ENCODE measurements at regions not wholly inside any gene's neighbourhood (a gene's known extent, or its start where the extent isn't known, plus 50 kb on each side); places are given as distances from the start of the nearest gene placed in this dataset.
A peak's percentile ranks its signal among the peaks of the same experiment; 100 is the strongest.

DNA sequence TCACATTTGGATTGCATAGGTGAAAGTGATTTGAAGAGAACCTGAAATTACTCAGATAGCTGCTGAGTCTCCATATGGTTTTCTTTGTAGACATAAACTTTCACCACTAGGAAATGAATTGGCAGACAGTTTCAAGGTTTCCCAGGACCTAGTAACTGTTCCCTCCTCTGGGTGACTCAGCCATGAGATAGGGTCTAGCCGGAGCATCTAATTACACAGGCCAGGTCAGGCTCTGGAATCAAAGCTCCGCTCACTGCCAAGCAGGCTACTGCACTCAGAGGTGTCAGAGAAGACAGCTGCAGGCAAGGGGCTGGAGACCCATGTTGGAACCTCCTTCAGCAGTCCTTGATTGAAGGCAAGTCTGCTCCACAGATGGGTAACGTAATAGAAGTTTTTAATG is 429.2 kb downstream of the TNS1 start:
- DNase-seq = no peak

DNA sequence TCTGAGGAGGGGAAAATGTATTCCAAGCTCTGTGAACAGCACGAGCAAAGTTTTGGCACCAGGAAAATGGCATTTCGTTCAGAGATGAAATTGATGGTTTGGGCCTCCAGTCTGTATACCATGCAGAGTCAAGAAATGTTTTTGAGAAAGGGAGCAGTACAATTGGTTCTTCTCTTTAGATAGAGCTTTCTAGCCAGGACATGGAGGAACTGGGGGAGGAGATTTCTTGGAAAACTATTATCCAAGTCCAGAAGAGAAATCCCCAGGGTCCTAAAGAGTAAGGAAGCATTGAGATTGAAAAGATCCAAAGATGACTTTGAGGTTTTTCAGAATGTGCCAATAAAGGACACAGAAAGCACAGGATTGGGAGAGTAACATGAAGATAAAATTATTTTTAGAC is 432.4 kb downstream of the TNS1 start:
- no peak for DNase-seq

DNA sequence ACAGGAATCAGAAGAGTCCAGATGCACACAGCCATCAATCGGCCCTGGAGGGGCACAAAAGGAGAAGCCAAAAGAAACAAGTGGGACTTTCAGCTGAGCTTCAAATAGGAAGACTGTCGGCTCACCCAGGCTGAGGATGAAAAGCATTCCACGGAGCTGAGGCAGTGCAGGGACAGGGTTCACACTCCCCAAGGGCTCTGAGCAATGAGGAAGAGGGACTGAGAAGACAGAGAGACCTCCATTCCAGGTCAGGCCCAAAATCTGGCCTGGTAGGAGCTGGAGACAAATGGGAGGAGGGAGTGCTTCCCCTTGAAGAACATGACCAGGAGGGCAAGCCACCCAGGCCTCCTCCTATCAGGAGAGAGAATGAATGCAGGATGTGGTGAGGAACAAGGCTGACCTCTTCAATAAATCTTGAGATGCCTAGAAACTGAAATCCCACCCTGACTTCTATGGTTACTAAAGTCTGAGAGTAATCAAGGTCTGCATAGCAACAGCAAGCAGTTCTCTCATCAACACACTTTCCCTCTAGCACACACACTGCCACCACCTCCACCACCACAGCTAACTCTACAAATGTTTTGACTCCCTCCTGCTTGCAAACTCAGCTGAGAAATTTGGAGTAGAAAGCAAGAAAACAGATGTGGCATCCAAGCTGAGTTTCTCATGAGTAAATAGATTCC is 434.4 kb downstream of the TNS1 start:
- no peak for DNase-seq

DNA sequence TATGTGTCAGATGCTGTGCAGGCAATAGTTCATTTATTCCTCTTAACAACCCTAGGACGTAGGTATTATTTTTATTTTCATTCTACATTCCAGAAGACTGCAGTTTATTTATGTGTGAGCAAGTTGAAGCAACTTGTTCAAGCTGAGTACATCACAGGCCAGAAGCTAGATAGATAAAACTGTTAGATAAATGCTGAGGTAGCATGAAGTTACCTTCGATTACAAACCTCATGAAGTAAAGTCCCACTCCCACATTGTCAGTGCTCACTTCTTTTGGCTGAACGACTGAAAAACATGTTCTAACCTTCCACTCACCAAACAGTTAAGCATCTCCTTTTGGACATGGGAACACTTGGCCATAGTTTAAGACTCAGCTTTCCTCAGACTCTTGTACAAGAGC is 439.2 kb downstream of the TNS1 start:
- DNase-seq = no peak

DNA sequence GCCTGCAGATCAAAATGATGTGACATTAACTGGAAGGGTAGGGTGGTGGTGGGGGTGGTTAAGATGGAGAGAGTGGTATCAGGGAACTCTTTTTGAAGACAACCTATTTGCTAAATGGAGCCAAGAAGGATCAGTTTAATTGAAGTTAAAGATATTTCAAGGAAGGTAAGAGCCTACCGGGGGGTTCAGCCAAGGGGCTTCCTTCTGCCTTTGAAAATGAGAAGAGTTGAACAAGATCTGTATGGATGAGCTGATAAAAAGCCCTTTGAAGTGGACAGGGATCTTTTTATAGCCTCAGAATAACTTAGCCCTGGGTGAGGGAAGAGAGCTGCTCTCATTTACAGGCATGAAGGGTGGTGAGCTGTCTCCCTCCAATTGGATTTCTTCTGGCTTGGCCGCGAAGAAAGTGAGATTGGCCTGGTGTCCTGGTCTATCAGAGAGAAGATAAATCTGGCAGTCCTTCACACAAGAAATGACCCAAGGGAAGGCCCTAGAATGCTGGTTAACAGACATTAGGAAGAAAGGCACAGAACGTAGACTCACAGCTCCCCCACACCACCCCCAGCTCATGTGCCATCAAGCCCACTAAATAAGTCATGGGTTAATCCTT is 439.8 kb downstream of the TNS1 start:
- no peak for DNase-seq

DNA sequence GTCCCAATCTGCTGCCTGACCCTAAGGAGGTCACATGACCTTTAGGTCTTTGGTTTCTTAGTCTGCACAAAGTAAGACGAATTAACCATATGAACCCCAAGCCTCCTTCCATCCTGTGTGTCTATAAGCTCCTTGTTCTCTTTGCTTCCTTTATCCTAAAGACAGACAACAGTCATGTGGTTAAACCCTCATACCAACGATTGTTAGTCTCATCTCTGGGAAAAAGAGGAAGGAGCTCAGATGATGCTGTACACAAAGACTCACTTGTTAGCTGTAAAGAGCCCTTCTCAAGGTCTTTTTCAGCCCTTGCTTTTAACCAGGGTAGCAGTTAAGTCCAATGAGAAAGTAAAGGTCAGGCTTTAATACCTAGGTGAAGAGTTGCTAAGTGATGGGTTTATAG is 443.7 kb downstream of the TNS1 start:
- DNase-seq = no peak

DNA sequence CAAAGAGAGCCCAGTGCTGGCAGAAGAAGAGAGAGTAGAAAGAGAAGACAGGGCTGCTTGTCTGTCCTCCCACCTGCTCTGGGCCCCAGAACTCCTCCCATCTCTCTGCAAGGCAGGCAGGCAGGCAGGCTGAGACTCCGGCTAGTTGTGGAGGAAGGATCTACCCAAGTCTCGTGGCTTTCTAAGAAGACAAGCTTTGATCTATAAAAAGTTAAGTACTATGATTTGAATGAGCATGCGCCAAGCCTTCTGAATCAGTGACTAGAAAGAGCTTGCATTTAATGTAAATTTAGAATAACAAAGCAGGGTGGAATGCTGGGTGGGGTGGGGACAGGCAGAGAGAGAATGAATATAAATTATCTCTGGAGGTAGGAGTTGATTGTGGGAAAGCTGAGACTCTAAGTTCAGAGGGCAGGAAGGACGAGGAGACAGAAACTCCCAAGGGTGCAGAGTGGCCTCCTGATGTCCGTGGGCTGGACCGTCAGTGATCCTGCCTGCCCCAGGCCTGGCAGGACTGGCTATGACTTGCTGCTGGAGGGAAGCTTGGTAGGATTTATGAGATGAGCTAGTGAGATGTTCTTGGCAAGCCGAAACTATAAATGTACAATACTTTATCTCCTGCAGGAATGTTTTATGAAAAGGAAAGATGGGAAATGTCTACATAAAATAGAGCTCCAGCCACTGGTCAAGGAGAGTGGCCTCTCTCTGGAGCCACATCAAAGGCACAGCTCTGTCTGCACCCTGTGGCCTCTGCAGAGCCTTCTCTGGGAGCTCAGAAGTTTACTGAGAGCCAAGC is 447.5 kb downstream of the TNS1 start:
- DNase-seq = no peak

DNA sequence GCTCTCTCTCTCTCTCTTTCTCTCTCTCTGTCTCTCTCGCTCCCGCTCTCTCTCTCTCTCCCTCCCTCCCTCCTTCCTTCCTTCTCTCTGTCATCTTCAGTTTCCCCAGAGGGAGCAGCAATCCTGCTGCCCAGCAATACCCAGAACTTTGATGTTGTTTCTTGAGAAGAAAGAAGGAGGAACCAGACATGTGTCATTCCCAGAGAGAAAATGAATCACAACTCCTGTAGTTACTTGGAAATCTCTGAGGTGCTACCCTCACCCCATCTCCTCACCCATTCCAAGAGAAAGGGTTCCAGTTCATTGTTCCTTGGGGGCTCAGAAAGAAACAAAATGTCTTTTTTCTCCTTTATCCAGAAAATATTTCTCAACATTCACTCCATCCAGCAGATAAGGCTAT is 449.1 kb downstream of the TNS1 start:
- DNase-seq = no peak

DNA sequence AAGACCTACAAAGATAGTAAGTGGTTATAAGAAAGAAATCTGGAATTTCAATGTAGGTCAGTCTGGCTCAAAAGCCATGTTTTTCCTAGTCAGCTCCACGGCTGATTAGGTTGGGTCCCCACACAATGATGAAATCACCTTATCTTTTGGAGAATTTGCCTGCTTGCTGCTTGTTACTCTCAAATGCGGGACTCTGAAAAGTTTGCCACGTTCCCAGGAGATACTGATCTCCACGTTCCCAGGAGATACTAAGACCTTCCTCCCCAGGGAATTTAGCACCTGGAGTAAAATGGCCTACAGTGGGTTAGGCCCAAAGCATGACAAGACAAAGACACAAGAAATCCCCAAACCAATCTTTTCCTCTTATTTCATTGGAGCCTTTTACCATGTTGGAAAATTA is 449.6 kb downstream of the TNS1 start:
- no peak for DNase-seq

DNA sequence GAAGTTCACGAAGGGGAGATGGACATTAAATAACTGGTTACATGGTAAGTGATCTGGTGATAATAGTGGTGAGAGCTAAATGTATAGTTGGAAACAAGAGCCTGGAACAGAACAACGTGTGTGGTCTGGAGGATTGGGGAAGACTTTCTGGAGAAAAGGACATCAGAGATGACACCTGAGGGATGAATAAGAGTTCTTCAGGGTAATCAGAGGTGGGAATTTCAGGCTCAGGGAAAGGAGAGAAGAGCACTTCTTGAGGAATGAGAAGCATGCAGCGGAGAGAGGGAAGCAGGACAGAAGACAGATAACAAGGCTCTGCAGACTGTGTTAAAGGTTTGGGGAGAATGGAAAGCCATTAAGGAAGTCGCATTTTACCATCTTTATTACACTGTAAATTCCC is 450.7 kb downstream of the TNS1 start:
- DNase-seq = no peak

DNA sequence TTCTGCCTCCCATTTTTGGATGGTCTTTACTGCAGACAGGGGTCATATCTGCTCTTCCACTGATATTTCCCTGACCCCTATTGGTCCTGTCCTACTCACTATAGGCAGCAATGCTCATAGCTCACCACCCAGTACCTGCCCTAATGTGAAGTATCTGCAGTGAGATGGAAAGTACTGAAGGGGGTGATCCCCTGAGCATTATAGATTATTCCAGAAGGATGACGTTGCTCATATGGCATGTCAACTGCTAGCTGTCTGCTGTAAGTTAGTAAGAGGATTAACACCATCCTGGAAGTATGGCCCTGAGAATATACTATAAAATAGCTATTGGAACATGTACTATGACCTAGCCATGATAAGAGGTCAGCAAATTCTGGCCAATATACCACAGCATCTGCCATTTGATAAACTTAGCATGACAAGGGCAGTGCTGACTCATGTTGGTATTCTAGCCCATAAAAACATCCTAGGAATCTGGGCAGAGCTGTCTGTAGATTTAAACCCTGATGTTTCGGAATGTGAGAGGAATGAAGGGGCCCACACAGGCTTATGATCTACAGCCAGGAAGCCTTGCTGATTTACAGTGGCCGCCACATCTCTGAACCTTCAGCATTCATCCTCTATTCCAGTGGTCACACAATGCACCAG is 451.4 kb downstream of the TNS1 start:
- peak in 1 of 2 experiments; percentile 14 for DNase-seq

DNA sequence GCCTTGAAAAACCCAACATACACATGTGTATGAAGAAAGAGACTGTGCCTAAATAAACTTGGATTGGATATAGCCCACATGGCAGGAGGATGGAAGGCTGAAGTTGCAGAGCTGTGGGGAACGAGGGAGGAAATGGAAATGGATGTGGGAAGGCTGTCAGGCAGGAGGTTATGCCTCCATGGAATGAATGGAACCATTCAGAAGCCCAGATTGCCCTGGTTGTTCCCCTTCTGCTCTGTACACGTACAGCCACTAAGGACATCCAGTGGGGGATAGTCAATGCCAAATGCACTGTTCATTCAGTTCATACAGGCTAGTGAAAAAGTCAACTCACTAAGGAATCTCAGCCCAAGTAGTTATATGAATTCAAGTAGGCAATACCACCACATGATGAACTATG is 463.7 kb downstream of the TNS1 start:
- no peak for DNase-seq

DNA sequence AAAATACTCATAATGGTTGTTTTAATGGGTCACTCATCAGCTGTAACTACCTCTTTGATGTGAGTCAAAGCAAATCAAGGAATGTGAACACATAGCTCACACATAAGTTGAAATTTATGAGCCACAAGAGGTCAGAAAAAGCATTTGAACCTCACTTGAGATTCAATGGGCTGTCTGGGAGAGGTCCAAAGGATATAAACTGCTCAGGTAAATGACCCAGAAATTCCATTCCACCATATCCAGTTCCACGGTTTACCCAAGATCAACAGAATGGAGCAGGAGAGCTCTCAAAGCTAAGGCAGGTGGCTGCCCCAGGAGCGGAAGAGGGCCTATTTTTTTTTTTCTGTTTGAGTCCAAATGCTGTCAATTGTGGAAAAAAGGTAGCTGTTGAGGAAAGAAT is 464.1 kb downstream of the TNS1 start:
- DNase-seq = no peak

DNA sequence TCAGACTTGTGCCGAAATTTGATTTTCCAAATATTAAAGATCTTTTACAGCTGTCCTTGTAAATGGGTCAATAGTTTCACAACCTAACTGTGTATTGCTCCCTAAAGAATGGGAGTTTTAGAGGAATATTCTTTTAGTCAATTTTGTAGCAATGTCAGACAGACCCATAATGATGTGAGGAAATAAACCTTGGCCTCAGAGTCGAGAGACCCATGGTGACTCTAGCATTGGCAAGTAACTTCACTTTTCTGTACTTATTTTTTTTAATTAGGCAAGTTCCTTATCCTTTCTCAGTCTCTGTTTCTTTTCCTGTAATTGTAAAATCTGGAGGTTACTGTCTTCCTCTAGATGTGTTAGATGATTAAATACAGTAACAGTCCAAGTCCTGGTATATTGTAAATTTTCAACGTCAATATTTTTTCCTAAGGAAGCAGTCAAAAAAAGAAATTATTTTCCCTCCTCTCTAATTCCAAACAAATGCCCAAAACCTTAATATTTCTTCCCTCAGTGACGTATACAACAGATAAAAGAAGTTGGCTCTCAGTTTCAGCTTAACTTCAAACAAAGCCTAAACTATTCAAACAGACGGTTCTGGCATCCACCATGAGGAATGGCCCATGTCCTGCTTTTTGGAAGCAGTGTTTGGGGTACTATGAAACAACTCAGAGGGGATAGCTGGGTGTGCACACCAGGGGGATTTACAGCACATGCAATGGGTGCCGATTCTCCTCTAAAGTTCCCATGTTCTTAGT is 466.7 kb downstream of the TNS1 start:
- no peak for DNase-seq

DNA sequence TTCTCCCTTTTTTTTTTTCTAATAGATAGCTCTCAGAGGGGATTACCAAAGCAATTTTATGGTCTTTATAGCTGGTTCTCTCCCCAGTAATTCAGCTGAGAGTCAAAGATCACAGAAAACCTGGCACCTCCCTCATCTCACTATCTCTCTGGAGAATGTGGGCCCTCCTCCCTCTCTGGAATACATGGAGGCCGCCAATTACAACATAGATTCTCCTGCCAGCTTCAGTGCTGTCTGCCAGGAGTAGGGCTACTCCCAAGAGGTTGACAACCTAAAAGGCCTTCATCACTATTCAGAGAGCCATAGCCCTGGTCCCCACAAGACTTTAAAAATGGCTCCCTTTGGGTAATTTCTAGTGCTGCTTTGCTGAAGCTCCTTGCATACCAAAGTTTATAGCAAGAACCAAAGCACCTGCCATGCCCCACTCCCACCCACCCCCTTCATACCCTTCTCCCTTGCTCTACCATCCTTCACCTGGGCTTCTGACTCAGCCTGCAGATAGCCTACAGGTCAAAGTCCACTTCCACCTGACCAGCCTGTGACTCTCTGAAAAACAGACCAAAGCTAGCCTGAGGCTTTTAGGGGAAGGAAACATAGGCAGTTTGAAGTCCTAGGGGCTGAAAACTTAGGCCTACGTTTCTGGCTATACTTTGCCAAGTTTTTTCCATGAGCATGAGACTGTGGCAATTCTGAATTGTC is 472.3 kb downstream of the TNS1 start:
- DNase-seq = no peak

DNA sequence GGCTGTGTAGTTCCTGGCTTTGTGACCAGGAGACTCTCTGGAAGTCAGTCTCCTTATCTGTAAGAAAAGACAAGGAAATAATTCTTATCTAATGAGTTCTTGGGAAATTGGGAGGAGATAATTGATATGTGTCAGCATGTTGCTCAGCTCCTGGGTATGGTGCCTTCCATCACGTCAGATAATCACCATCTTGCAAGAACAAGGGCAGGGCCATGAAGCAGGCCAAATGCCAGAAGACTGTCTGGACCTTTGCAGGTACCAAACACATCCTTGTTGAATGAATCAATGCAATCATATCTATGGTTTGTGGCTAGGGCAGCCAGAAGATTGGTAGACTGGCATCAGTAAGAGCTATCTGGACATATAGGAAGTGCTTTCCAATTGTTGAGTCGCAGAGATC is 473.5 kb downstream of the TNS1 start:
- no peak for DNase-seq

DNA sequence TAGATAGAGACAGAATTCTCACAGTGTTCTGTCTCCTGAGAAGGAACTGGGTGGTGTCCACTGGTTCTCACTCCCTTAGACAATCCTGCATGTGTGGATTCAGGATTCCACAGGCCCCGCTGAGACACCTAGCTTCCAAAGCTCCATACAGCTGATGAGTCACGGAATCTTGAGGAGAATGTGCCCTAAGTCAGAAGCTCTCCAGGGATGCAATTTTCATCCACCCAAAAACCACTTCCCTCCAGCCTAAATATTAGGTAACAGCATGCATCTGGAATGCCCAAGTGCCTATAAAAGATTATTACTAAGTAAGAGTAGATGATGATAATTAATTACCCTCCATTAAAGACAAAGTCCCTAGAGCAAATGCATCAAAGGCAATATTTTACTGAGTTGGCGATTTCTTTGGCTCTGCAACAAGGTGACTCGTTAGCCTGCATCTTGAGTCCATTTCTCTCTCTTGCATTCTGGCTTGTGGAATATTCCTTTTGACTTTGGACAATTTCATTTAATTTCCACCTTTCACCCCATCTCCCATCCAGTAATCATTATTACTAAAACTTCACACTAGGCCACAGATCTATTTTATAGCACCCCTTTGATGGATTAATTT is 475.1 kb downstream of the TNS1 start:
- no peak for DNase-seq

DNA sequence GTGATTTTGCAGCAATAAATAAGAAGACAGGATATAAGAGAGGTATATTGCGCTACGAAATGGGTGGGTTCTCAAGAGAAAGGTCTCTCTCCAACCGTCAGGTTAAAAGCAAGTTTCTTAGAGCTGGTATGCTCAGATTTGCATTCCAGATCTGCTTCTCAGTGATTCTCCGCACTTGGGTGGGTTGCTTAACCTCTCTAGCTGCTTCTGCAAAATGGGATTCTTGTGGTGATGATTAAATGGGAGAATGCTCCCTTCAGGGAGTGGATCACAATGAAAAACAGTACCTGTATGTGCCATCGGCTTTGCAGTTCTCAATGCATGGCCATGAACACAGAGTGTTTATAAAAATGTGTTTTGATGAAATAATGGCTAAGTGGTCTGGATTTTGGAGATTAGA is 477.7 kb downstream of the TNS1 start:
- DNase-seq = no peak

DNA sequence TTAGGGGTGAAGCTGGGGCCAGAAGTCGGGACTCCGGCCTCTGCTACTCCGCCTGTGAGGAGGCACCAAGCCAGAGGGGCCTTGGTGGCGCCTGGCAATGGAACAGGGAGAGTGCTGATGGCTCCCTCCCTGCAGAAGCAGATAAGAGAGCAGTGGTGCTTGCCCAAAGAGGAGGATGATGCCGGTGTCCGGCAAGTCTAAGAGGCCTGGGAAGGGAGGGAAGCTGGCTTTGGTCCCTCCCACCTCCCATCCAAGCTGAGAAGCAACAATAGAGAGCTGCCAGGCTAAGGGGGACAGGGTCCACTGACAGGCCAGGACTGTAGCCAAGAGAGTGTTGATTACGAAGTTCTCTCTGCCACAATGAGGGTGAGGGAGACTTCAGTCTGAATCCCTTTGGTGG is 479.5 kb downstream of the TNS1 start:
- DNase-seq = no peak

DNA sequence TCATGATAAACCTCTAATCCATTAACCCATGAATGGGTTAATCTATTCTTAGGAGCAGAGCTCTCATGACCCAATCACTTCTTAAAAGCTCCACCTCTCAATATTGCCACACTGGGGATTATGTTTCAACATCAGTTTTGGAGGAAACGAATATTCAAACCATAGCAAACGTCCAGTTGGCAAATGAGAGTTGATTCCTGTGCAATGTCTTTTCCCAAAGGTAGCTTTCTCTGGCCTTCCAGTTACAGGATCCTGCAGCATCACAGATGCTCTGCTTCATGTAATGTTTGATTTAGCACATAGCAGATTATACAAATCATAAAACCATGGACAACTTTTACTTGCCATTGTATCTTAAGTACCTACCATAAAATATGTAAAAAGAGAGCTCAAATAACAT is 481.0 kb downstream of the TNS1 start:
- DNase-seq = no peak

DNA sequence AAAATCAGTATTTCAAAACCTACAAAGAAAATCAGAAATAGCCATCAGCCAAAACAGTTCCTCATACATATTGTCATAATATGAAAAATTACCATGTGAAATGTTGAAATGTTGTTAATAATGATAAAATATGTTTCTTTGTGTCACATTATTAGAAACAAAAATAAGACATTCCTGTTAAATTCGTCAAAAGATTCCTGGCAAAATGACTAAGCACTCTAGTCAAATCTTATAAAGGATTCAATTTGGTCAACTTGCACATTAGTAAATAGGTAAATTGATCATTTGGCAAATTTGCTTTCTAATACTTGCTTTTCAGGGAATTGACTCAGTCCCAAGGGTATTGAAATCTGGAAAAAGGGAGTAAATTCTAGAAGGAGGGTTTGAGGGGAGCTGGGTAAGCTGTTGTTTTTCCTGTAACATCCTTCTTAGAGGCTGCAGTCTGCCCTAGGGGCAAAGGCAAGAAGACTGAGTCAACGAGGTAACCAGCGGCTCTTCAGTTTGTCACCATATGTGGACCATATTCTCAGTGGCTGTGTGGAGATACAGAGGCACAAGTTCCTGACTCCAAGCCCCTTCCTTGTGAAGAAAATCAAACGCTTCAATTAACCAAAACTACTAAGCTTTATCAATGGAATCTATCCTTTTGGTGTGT is 482.3 kb downstream of the TNS1 start:
- DNase-seq = no peak
